ENCODE measurements at regions not wholly inside any gene's neighbourhood (a gene's known extent, or its start where the extent isn't known, plus 50 kb on each side); places are given as distances from the start of the nearest gene placed in this dataset.

DNA sequence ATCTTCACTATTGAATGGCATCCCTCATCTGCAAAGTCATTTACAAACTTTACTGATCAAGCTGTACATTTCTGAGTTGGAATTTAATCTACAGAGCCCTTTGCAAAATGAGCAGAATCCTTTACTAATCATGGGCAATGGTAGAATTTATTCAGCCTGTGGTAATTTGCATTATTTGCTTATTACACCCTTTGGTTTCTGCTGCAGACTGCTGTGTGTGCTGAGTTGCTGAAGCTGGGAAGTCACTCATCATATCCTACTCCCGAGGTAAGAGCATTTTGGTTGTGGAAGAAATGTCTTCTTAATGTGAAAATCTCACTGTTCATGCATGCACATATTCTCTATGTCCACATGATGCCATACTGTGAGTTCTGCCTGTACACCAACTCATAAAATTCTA lies 357.4 kb upstream of the SLC39A10 start:
- no peaks in the 10 kb centered on the region for H3K36me3 ChIP-seq (ENCODE audit: control insufficient read depth in 4 of 4, insufficient read depth in 4 of 4, low read length in 3 of 4)
- DNase-seq = no peak
- ChIA-PET CTCF (interaction anchor here (1.0 kb wide), 1 partner anchor 17 kb away, joined by 3 read pairs; no protein-coding TSS in a partner anchor), POLR2A (no interaction called here)
- WGBS (ENCODE audit: insufficient coverage) = no CpG with 5 or more reads among the region's 1 CpG
- H3K4me1 ChIP-seq (ENCODE audit: control extremely low read depth in 1 of 4, control insufficient read depth in 4 of 4, insufficient read depth in 4 of 4, low read length in 3 of 4) = no peaks in the 10 kb centered on the region
- H3K9me3 ChIP-seq (ENCODE audit: control extremely low read depth in 1 of 5, control insufficient read depth in 4 of 5, insufficient read depth in 2 of 5, low read depth in 1 of 5, low read length in 4 of 5) = no peaks in the 10 kb centered on the region
- no peak overlapping the region for H3K27ac ChIP-seq (ENCODE audit: insufficient read depth in 1 of 2, low read depth in 1 of 2, low read length in 2 of 2, poor library complexity in 1 of 2, severe bottlenecking in 2 of 2)
- H3K4me3 ChIP-seq (ENCODE audit: control insufficient read depth in 1 of 7, extremely low read depth in 1 of 7, insufficient read depth in 4 of 7, low read depth in 2 of 7, low read length in 6 of 7) = no peak overlapping the region
- H3K27me3 ChIP-seq (replicated peaks in 2 of 5; ENCODE audit: control insufficient read depth in 4 of 5, insufficient read depth in 5 of 5, low read length in 4 of 5) = no peaks in the 10 kb centered on the region

DNA sequence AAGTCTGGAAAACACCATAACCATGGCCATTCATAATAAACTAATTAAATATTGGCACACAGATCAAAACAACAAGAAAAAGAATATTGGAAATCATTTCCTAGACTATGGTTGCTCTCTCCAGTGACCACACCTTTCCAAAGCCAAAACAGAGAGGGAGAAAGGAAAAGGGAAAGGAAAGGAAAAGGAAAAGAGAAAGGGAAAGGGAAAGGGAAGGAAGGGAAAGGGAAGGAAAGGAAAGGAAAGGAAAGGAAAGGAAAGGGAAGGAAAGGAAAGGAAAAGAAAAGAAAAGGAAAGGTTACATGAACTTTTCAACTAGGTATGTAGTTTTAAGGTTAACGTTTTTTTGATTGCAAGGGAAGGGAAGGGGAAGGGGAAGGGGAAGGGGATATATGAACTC lies 360.5 kb upstream of the SLC39A10 start:
- ChIA-PET POLR2A (no interaction called here), CTCF (no interaction called here)
- DNase-seq = no peak
- 100% methylated on average over 1 of the region's 1 CpG for WGBS (ENCODE audit: insufficient coverage)
- Histone ChIP-seq H3K27me3 (replicated peaks in 2 of 5; ENCODE audit: control insufficient read depth in 4 of 5, insufficient read depth in 5 of 5, low read length in 4 of 5) (no peaks in the 10 kb centered on the region), H3K4me3 (ENCODE audit: control insufficient read depth in 1 of 7, extremely low read depth in 1 of 7, insufficient read depth in 4 of 7, low read depth in 2 of 7, low read length in 6 of 7) (no peak overlapping the region), H3K4me1 (ENCODE audit: control extremely low read depth in 1 of 4, control insufficient read depth in 4 of 4, insufficient read depth in 4 of 4, low read length in 3 of 4) (no peaks in the 10 kb centered on the region), H3K36me3 (ENCODE audit: control insufficient read depth in 4 of 4, insufficient read depth in 4 of 4, low read length in 3 of 4) (no peaks in the 10 kb centered on the region), H3K27ac (ENCODE audit: insufficient read depth in 1 of 2, low read depth in 1 of 2, low read length in 2 of 2, poor library complexity in 1 of 2, severe bottlenecking in 2 of 2) (no peak overlapping the region), H3K9me3 (ENCODE audit: control extremely low read depth in 1 of 5, control insufficient read depth in 4 of 5, insufficient read depth in 2 of 5, low read depth in 1 of 5, low read length in 4 of 5) (no peaks in the 10 kb centered on the region)

DNA sequence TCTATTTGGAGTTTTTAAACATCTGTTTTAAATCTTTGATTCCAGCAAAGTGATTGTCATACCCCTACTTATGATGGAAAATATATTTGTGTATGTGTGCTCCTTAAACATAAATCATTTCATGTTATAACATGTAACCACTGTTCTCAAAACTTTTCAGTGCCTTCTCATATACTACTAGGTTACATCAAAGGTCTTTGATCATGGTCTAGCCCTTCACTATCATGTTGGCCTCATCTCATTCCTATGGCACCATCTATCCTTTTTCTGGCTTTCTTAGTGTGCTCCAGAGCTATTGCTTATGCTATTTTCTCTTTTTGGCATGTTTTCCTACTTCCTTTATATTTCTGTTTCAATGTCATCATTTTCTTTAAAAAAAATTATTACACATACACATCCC lies 367.9 kb upstream of the SLC39A10 start:
- Histone ChIP-seq H3K4me1 (ENCODE audit: control extremely low read depth in 1 of 4, control insufficient read depth in 4 of 4, insufficient read depth in 4 of 4, low read length in 3 of 4) (no peaks in the 10 kb centered on the region), H3K9me3 (ENCODE audit: control extremely low read depth in 1 of 5, control insufficient read depth in 4 of 5, insufficient read depth in 2 of 5, low read depth in 1 of 5, low read length in 4 of 5) (no peaks in the 10 kb centered on the region), H3K27me3 (replicated peaks in 2 of 5; ENCODE audit: control insufficient read depth in 4 of 5, insufficient read depth in 5 of 5, low read length in 4 of 5) (no peaks in the 10 kb centered on the region), H3K36me3 (ENCODE audit: control insufficient read depth in 4 of 4, insufficient read depth in 4 of 4, low read length in 3 of 4) (no peaks in the 10 kb centered on the region), H3K4me3 (ENCODE audit: control insufficient read depth in 1 of 7, extremely low read depth in 1 of 7, insufficient read depth in 4 of 7, low read depth in 2 of 7, low read length in 6 of 7) (no peak overlapping the region), H3K27ac (ENCODE audit: insufficient read depth in 1 of 2, low read depth in 1 of 2, low read length in 2 of 2, poor library complexity in 1 of 2, severe bottlenecking in 2 of 2) (no peak overlapping the region)
- no peak for DNase-seq
- POLR2A ChIA-PET = no interaction called here
- CTCF ChIA-PET = no interaction called here

DNA sequence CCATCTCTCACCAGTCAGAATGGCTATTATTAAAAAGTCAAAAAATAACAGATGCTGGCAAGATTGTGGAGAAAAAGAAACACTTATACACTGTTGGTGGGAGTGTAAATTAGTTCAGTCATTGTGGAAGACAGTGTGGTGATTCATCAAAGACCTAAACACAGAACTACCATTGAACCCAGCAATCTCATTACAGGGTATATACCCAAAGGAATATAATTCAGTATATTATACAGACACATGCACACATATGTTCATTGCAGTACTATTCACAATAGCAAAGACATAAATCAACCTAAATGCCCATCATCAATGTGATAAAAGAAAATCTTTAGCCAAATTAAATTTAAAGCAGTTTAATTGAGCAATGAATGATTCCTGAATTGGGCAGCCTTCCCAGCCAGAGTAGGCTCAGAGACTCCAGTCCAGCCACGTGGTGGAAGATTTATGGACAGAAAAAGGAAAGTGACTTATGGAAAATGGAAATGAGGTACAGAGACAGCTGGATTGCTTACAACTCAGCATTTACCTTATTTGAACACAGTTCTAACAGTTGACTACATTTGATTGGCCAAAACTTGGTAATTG lies 377.1 kb upstream of the SLC39A10 start:
- Histone ChIP-seq H3K27ac (ENCODE audit: insufficient read depth in 1 of 2, low read depth in 1 of 2, low read length in 2 of 2, poor library complexity in 1 of 2, severe bottlenecking in 2 of 2) (no peak overlapping the region), H3K9me3 (ENCODE audit: control extremely low read depth in 1 of 5, control insufficient read depth in 4 of 5, insufficient read depth in 2 of 5, low read depth in 1 of 5, low read length in 4 of 5) (no peaks in the 10 kb centered on the region), H3K4me3 (ENCODE audit: control insufficient read depth in 1 of 7, extremely low read depth in 1 of 7, insufficient read depth in 4 of 7, low read depth in 2 of 7, low read length in 6 of 7) (no peak overlapping the region), H3K27me3 (replicated peaks in 2 of 5; ENCODE audit: control insufficient read depth in 4 of 5, insufficient read depth in 5 of 5, low read length in 4 of 5) (no peaks in the 10 kb centered on the region), H3K36me3 (ENCODE audit: control insufficient read depth in 4 of 4, insufficient read depth in 4 of 4, low read length in 3 of 4) (no peaks in the 10 kb centered on the region), H3K4me1 (ENCODE audit: control extremely low read depth in 1 of 4, control insufficient read depth in 4 of 4, insufficient read depth in 4 of 4, low read length in 3 of 4) (no peaks in the 10 kb centered on the region)
- CTCF ChIA-PET = no interaction called here
- POLR2A ChIA-PET = no interaction called here
- no CpG with 5 or more reads among the region's 1 CpG for WGBS (ENCODE audit: insufficient coverage)
- DNase-seq = no peak

DNA sequence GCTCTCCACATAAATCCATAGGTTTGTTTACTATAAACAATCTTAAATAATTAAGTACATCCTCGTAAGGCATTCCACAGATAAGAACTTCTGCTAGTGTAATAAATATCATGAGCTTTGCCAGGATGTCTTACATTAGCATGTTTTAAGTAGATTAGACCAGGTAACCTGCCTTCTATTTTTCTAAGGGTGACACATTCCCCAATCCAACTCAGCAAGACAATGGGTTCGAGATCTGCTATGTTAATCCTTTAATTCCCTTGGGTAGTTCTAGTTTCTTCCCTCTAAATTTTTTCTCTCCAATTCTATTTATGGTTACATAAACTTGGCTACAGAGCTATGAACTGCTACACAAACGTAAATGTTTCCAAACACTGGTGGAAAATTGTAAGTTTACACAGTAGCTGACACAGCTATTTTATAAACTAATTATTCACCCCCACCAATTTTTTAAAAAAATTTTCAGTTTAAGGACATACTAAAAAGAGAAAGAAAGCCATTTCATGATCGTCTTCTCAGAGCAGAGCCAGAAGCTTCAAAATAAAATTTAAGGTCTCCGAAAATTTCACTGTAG lies 386.5 kb upstream of the SLC39A10 start:
- ChIA-PET CTCF (no interaction called here), POLR2A (no interaction called here)
- no peaks in the 10 kb centered on the region for H3K4me1 ChIP-seq (ENCODE audit: control extremely low read depth in 1 of 4, control insufficient read depth in 4 of 4, insufficient read depth in 4 of 4, low read length in 3 of 4)
- no peaks in the 10 kb centered on the region for H3K27me3 ChIP-seq (replicated peaks in 2 of 5; ENCODE audit: control insufficient read depth in 4 of 5, insufficient read depth in 5 of 5, low read length in 4 of 5)
- H3K4me3 ChIP-seq (ENCODE audit: control insufficient read depth in 1 of 7, extremely low read depth in 1 of 7, insufficient read depth in 4 of 7, low read depth in 2 of 7, low read length in 6 of 7) = no peak overlapping the region
- H3K36me3 ChIP-seq (ENCODE audit: control insufficient read depth in 4 of 4, insufficient read depth in 4 of 4, low read length in 3 of 4) = no peaks in the 10 kb centered on the region
- H3K27ac ChIP-seq (ENCODE audit: insufficient read depth in 1 of 2, low read depth in 1 of 2, low read length in 2 of 2, poor library complexity in 1 of 2, severe bottlenecking in 2 of 2) = no peak overlapping the region
- 80% methylated on average over 1 of the region's 5 CpGs for WGBS (ENCODE audit: insufficient coverage)
- H3K9me3 ChIP-seq (ENCODE audit: control extremely low read depth in 1 of 5, control insufficient read depth in 4 of 5, insufficient read depth in 2 of 5, low read depth in 1 of 5, low read length in 4 of 5) = no peaks in the 10 kb centered on the region
- no peak for DNase-seq

DNA sequence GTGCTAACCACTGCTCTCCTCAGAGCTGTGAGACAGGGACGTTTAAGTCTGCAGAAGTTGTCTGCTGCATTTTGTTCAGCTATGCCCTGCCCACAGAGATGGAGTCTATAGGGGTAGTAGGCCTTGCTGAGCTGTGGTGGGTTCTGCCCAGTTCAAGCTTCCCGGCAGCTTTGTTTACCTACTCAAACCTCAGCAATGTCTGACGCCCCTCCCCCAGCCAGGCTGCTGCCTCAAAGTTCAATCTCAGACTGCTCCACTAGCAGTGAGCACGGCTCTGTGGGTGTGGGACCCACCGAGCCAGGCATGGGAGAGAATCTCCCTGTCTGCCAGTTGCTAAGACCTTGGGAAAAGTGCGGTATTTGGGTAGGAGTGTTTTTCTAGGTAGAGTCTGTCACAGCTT lies 387.8 kb upstream of the SLC39A10 start:
- H3K4me1 ChIP-seq (ENCODE audit: control extremely low read depth in 1 of 4, control insufficient read depth in 4 of 4, insufficient read depth in 4 of 4, low read length in 3 of 4) = no peaks in the 10 kb centered on the region
- H3K36me3 ChIP-seq (ENCODE audit: control insufficient read depth in 4 of 4, insufficient read depth in 4 of 4, low read length in 3 of 4) = no peaks in the 10 kb centered on the region
- WGBS (ENCODE audit: insufficient coverage) = no CpG with 5 or more reads among the region's 6 CpGs
- H3K27ac ChIP-seq (ENCODE audit: insufficient read depth in 1 of 2, low read depth in 1 of 2, low read length in 2 of 2, poor library complexity in 1 of 2, severe bottlenecking in 2 of 2) = no peak overlapping the region
- no peak overlapping the region for H3K4me3 ChIP-seq (ENCODE audit: control insufficient read depth in 1 of 7, extremely low read depth in 1 of 7, insufficient read depth in 4 of 7, low read depth in 2 of 7, low read length in 6 of 7)
- ChIA-PET POLR2A (no interaction called here), CTCF (no interaction called here)
- H3K9me3 ChIP-seq (ENCODE audit: control extremely low read depth in 1 of 5, control insufficient read depth in 4 of 5, insufficient read depth in 2 of 5, low read depth in 1 of 5, low read length in 4 of 5) = peaks cover 0 to 2% (median 0%) of the 10 kb centered on the region in 5 experiments
- no peak for DNase-seq
- H3K27me3 ChIP-seq (replicated peaks in 2 of 5; ENCODE audit: control insufficient read depth in 4 of 5, insufficient read depth in 5 of 5, low read length in 4 of 5) = no peaks in the 10 kb centered on the region

DNA sequence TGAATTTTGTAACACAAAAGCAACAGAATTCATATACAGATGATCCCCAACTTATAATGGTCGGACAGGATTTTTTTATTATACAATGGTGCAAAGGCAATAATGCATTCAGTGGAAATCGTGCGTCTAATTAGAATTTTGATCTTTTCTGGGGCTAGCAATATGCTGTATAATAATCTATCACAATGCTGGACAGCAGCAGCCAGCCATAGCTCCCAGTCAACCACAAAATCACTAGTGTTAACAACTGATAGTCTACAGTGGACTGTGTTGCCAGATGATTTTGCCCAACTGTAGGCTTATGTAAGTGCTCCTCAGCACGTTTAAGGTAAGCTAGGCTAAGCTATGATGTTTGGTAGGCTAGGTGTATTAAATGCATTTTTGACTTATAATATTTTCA lies 399.0 kb upstream of the SLC39A10 start:
- H3K4me1 ChIP-seq (ENCODE audit: control extremely low read depth in 1 of 4, control insufficient read depth in 4 of 4, insufficient read depth in 4 of 4, low read length in 3 of 4) = no peaks in the 10 kb centered on the region
- H3K9me3 ChIP-seq (ENCODE audit: control extremely low read depth in 1 of 5, control insufficient read depth in 4 of 5, insufficient read depth in 2 of 5, low read depth in 1 of 5, low read length in 4 of 5) = peaks cover 0 to 1% (median 0%) of the 10 kb centered on the region in 5 experiments
- H3K4me3 ChIP-seq (ENCODE audit: control insufficient read depth in 1 of 7, extremely low read depth in 1 of 7, insufficient read depth in 4 of 7, low read depth in 2 of 7, low read length in 6 of 7) = no peak overlapping the region
- no peak for DNase-seq
- H3K36me3 ChIP-seq (ENCODE audit: control insufficient read depth in 4 of 4, insufficient read depth in 4 of 4, low read length in 3 of 4) = no peaks in the 10 kb centered on the region
- POLR2A ChIA-PET = no interaction called here
- H3K27me3 ChIP-seq (replicated peaks in 2 of 5; ENCODE audit: control insufficient read depth in 4 of 5, insufficient read depth in 5 of 5, low read length in 4 of 5) = no peaks in the 10 kb centered on the region
- no CpG with 5 or more reads among the region's 4 CpGs for WGBS (ENCODE audit: insufficient coverage)
- CTCF ChIA-PET = no interaction called here
- no peak overlapping the region for H3K27ac ChIP-seq (ENCODE audit: insufficient read depth in 1 of 2, low read depth in 1 of 2, low read length in 2 of 2, poor library complexity in 1 of 2, severe bottlenecking in 2 of 2)

All from common myeloid progenitor, CD34-positive (primary cell).